H1 (cell line): ENCODE measurements at regions not wholly inside any gene's neighbourhood (a gene's known extent, or its start where the extent isn't known, plus 50 kb on each side); places are given as distances from the start of the nearest gene placed in this dataset.

ENCODE experiments used
- CTBP2 ChIP-seq: IDR thresholded peaks from 2 replicates; pipeline ENCODE4 v1.7.0; 2011; ENCODE audit warnings: borderline replicate concordance, mild to moderate bottlenecking, moderate library complexity, mixed read lengths, low read length; ENCODE audit not compliant: insufficient read depth, insufficient read length
- E2F6 ChIP-seq: IDR thresholded peaks from 2 replicates; pipeline ENCODE4 v1.6.1; 2012; ENCODE audit warnings: inconsistent platforms
- KDM1A ChIP-seq: fragments of 200-600, 300-600 bp; sonication (generic); IDR thresholded peaks from 2 replicates; pipeline ENCODE4 v1.7.1; 2016; ENCODE audit warnings: mild to moderate bottlenecking, low read length, borderline replicate concordance
- TF ChIP-seq, protein P1 (sequence below): fragments of 300-600 bp; sonication (generic); IDR thresholded peaks from 2 replicates; pipeline ENCODE4 v1.7.1; 2012; ENCODE audit warnings: low read length, moderate library complexity, mild to moderate bottlenecking, inconsistent platforms; ENCODE audit not compliant: insufficient replicate concordance

GRCh38 chr13:91139232-91139631 is 208.3 kb upstream of the MIR17HG start (continued):
- TF ChIP-seq, protein P1, sequence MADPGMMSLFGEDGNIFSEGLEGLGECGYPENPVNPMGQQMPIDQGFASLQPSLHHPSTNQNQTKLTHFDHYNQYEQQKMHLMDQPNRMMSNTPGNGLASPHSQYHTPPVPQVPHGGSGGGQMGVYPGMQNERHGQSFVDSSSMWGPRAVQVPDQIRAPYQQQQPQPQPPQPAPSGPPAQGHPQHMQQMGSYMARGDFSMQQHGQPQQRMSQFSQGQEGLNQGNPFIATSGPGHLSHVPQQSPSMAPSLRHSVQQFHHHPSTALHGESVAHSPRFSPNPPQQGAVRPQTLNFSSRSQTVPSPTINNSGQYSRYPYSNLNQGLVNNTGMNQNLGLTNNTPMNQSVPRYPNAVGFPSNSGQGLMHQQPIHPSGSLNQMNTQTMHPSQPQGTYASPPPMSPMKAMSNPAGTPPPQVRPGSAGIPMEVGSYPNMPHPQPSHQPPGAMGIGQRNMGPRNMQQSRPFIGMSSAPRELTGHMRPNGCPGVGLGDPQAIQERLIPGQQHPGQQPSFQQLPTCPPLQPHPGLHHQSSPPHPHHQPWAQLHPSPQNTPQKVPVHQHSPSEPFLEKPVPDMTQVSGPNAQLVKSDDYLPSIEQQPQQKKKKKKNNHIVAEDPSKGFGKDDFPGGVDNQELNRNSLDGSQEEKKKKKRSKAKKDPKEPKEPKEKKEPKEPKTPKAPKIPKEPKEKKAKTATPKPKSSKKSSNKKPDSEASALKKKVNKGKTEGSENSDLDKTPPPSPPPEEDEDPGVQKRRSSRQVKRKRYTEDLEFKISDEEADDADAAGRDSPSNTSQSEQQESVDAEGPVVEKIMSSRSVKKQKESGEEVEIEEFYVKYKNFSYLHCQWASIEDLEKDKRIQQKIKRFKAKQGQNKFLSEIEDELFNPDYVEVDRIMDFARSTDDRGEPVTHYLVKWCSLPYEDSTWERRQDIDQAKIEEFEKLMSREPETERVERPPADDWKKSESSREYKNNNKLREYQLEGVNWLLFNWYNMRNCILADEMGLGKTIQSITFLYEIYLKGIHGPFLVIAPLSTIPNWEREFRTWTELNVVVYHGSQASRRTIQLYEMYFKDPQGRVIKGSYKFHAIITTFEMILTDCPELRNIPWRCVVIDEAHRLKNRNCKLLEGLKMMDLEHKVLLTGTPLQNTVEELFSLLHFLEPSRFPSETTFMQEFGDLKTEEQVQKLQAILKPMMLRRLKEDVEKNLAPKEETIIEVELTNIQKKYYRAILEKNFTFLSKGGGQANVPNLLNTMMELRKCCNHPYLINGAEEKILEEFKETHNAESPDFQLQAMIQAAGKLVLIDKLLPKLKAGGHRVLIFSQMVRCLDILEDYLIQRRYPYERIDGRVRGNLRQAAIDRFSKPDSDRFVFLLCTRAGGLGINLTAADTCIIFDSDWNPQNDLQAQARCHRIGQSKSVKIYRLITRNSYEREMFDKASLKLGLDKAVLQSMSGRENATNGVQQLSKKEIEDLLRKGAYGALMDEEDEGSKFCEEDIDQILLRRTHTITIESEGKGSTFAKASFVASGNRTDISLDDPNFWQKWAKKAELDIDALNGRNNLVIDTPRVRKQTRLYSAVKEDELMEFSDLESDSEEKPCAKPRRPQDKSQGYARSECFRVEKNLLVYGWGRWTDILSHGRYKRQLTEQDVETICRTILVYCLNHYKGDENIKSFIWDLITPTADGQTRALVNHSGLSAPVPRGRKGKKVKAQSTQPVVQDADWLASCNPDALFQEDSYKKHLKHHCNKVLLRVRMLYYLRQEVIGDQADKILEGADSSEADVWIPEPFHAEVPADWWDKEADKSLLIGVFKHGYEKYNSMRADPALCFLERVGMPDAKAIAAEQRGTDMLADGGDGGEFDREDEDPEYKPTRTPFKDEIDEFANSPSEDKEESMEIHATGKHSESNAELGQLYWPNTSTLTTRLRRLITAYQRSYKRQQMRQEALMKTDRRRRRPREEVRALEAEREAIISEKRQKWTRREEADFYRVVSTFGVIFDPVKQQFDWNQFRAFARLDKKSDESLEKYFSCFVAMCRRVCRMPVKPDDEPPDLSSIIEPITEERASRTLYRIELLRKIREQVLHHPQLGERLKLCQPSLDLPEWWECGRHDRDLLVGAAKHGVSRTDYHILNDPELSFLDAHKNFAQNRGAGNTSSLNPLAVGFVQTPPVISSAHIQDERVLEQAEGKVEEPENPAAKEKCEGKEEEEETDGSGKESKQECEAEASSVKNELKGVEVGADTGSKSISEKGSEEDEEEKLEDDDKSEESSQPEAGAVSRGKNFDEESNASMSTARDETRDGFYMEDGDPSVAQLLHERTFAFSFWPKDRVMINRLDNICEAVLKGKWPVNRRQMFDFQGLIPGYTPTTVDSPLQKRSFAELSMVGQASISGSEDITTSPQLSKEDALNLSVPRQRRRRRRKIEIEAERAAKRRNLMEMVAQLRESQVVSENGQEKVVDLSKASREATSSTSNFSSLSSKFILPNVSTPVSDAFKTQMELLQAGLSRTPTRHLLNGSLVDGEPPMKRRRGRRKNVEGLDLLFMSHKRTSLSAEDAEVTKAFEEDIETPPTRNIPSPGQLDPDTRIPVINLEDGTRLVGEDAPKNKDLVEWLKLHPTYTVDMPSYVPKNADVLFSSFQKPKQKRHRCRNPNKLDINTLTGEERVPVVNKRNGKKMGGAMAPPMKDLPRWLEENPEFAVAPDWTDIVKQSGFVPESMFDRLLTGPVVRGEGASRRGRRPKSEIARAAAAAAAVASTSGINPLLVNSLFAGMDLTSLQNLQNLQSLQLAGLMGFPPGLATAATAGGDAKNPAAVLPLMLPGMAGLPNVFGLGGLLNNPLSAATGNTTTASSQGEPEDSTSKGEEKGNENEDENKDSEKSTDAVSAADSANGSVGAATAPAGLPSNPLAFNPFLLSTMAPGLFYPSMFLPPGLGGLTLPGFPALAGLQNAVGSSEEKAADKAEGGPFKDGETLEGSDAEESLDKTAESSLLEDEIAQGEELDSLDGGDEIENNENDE, result no peak
- no peak for TF ChIP-seq E2F6
- no peak for TF ChIP-seq CTBP2
- TF ChIP-seq KDM1A, result no peak
